ENCODE measurements at regions not wholly inside any gene's neighbourhood (a gene's known extent, or its start where the extent isn't known, plus 50 kb on each side); places are given as distances from the start of the nearest gene placed in this dataset.
"Not testable (repeated sequence)": the region's sequence is repeated elsewhere in the genome, so short reads cannot be mapped to it uniquely, and the experiment has no call there.

GRCh38 chr3:109984976-109985375 is 647.6 kb upstream of the DPPA4 start:
- TF ChIP-seq, protein P1, sequence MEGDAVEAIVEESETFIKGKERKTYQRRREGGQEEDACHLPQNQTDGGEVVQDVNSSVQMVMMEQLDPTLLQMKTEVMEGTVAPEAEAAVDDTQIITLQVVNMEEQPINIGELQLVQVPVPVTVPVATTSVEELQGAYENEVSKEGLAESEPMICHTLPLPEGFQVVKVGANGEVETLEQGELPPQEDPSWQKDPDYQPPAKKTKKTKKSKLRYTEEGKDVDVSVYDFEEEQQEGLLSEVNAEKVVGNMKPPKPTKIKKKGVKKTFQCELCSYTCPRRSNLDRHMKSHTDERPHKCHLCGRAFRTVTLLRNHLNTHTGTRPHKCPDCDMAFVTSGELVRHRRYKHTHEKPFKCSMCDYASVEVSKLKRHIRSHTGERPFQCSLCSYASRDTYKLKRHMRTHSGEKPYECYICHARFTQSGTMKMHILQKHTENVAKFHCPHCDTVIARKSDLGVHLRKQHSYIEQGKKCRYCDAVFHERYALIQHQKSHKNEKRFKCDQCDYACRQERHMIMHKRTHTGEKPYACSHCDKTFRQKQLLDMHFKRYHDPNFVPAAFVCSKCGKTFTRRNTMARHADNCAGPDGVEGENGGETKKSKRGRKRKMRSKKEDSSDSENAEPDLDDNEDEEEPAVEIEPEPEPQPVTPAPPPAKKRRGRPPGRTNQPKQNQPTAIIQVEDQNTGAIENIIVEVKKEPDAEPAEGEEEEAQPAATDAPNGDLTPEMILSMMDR (IDR thresholded peaks at IDR 0.05) = no peak
- ATAC-seq (ENCODE audit: low read depth) (no peak), DNase-seq (no peak)
- ChIA-PET POLR2A (no interaction called here), CTCF (no interaction called here)
- no peaks in the 10 kb centered on the region for H3K4me1 Mint-ChIP-seq
- no peak overlapping the region for H3K27ac Mint-ChIP-seq
- H3K36me3 Mint-ChIP-seq (ENCODE audit: low read depth) = no peaks in the 10 kb centered on the region
- H3K4me3 Mint-ChIP-seq = no peak overlapping the region
- H3K9me3 Mint-ChIP-seq = no peaks in the 10 kb centered on the region
- no peaks in the 10 kb centered on the region for H3K27me3 Mint-ChIP-seq
- intact Hi-C loops (cut with micrococcal nuclease) = no loop called here

- CTCF ChIA-PET = no interaction called here
- no peak overlapping the region for H3K4me3 Mint-ChIP-seq
- TF ChIP-seq, protein P1 (IDR thresholded peaks at IDR 0.05) = no peak
- no peaks in the 10 kb centered on the region for H3K27me3 Mint-ChIP-seq
- H3K36me3 Mint-ChIP-seq (ENCODE audit: low read depth) = no peaks in the 10 kb centered on the region
- intact Hi-C loops (cut with micrococcal nuclease) = no loop called here
- no peak for ATAC-seq (ENCODE audit: low read depth)
- H3K4me1 Mint-ChIP-seq = no peaks in the 10 kb centered on the region
- DNase-seq = no peak
- H3K9me3 Mint-ChIP-seq = peaks cover 4% of the 10 kb centered on the region
- no peak overlapping the region for H3K27ac Mint-ChIP-seq
- POLR2A ChIA-PET = no interaction called here
These were observed 648.7 kb upstream of the DPPA4 start for GRCh38 chr3:109985943-109986555.

DNA sequence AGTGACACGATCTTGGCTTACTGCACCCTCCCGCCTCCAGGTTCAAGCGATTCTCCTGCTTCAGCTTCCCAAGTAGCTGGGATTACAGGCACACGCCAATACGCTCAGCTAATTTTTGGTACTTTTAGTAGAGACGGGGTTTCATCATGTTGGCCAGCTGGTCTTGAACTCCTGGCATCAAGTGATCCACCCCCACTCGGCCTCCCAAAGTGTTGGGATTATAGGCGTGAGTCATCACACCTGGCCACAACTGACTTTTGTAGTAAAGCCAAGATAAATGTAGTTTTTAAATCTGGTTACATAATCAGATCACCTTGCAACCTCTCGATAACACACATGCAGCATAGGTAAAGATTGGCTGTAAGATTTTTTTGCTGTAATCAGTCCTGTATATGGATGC is 657.5 kb upstream of the DPPA4 start:
- no peaks in the 10 kb centered on the region for H3K36me3 Mint-ChIP-seq (ENCODE audit: low read depth)
- H3K9me3 Mint-ChIP-seq = peaks cover 7% of the 10 kb centered on the region
- intact Hi-C loops (cut with micrococcal nuclease) = no loop called here
- H3K27me3 Mint-ChIP-seq = no peaks in the 10 kb centered on the region
- CTCF ChIA-PET = no interaction called here
- H3K4me3 Mint-ChIP-seq = no peak overlapping the region
- H3K4me1 Mint-ChIP-seq = no peaks in the 10 kb centered on the region
- no peak for ATAC-seq (ENCODE audit: low read depth)
- no peak overlapping the region for H3K27ac Mint-ChIP-seq
- POLR2A ChIA-PET = no interaction called here
- no peak for DNase-seq
- TF ChIP-seq, protein P1 (IDR thresholded peaks at IDR 0.05) = no peak

DNA sequence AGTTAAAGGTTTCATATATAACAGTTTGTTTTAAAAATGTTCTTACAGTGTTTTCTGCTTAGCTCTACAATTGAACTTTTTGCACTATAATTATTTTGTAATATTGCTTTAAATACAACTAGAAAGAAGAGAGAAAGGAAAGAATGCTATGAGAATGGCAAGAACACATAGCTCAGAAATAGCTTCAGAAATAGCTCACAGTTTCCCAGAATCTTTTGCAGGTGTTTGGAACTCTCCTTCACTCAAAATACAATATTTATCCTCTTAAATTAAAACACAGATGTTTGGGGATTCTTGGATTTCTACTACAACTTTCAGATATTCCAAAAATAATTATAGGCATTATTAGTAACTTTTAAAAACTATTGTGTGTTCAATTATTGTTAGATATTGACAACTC is 658.0 kb upstream of the DPPA4 start:
- Mint-ChIP-seq H3K4me3 (no peak overlapping the region), H3K4me1 (no peaks in the 10 kb centered on the region), H3K27ac (no peak overlapping the region), H3K36me3 (ENCODE audit: low read depth) (no peaks in the 10 kb centered on the region), H3K9me3 (peaks cover 7% of the 10 kb centered on the region), H3K27me3 (no peaks in the 10 kb centered on the region)
- TF ChIP-seq, protein P1 (IDR thresholded peaks at IDR 0.05) = no peak
- ATAC-seq (ENCODE audit: low read depth) (no peak), DNase-seq (no peak)
- intact Hi-C loops (cut with micrococcal nuclease) = no loop called here
- CTCF ChIA-PET = no interaction called here
- POLR2A ChIA-PET = no interaction called here

DNA sequence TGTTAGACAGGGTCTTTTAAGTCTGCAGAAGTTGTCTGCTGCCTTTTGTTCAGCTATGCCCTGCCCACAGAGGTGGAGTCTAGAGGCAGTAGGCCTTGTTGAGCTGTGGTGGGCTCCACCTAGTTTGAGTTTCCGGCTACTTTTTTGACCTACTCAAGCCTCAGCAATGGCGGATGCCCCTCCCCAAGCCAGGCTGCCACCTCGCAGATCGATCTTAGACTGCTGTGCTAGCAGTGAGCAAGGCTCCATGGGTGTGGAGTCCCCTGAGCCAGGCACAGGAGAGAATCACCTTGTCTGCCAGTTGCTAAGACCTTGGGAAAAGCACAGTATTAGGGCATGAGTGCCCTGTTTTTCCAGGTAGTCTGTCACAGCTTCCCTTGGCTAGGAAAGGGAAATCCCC is 664.6 kb upstream of the DPPA4 start:
- CTCF ChIA-PET; H3K9me3 Mint-ChIP-seq; H3K36me3 Mint-ChIP-seq (ENCODE audit: low read depth); H3K4me3 Mint-ChIP-seq; H3K4me1 Mint-ChIP-seq; ATAC-seq (ENCODE audit: low read depth); H3K27me3 Mint-ChIP-seq; DNase-seq; intact Hi-C loops (cut with micrococcal nuclease); POLR2A ChIA-PET; H3K27ac Mint-ChIP-seq: not testable (repeated sequence)

DNA sequence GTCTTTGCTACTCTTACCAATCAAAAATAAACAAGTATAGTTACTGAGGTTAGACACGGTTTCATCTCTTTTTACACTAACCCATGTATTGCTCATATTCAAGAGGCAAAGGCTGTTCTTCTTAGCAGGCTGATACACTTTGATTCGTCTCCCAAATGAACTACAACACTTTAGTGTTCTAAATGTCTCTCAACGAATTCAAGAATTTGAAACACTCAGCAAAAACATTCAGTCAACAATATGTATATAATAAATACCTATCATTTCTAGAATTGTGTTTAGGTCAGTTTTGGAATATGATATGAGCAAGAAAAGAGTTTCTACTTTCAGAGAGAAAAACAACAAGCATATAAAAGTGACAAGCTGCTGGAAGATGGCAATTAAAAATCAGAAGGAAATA is 669.6 kb upstream of the DPPA4 start:
- ChIA-PET CTCF (no interaction called here), POLR2A (no interaction called here)
- Mint-ChIP-seq H3K4me3 (no peak overlapping the region), H3K4me1 (no peaks in the 10 kb centered on the region), H3K36me3 (ENCODE audit: low read depth) (no peaks in the 10 kb centered on the region), H3K27ac (no peak overlapping the region), H3K27me3 (no peaks in the 10 kb centered on the region), H3K9me3 (no peaks in the 10 kb centered on the region)
- no peak for DNase-seq
- TF ChIP-seq, protein P1 (IDR thresholded peaks at IDR 0.05) = no peak
- intact Hi-C loops (cut with micrococcal nuclease) = no loop called here
- no peak for ATAC-seq (ENCODE audit: low read depth)

Data from activated B cell treated with CpG ODN at 0.5 μM for 24 hours (primary cell).